ENCODE measurements at regions not wholly inside any gene's neighbourhood (a gene's known extent, or its start where the extent isn't known, plus 50 kb on each side); places are given as distances from the start of the nearest gene placed in this dataset.
"Not testable (repeated sequence)": the region's sequence is repeated elsewhere in the genome, so short reads cannot be mapped to it uniquely, and the experiment has no call there.

DNA sequence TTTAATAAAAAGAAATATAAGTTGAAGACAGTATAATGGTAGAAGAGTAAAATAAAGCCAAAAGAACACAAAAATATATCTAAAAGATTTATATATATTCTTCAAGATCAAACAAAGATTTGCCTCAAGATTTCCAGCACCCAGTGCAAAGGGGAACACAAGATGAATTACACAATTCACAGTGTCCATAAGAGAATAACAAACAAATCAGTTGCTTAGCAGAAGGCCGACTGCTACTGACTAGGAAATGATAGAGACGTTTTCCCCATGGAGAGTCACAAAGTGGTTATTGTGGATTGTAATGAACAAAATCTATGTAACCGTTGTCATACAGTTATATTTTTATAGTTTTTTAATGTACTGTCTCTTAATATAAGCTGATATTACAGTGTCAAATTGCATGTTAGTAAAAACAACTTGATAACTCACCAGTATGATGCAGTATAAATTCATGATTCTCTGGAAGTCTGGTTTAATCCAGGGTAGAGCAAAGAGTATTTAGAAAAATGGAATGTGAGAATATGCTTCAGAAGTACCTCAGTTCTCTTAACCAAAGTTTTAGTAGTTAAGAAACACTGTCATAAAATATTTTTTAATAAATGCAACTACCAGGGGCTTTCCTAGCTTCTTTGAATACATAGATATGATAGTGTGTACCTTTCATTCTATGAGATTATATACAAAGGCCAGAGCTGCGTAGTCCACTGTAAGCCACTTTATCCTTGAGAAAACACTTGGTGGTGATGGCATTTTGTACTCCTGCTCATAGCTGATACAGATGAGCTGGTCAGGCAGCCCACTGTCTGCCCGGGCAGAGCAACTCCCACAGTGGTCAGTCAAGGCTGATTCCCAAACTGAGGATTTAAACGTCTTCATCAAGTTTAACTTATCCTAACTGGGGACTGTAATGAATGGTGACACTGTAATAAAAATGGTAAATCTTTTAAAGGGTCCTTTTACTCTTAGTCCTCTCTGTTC lies 180.5 kb upstream of the DTNA start:
- DNase-seq, result no peak

DNA sequence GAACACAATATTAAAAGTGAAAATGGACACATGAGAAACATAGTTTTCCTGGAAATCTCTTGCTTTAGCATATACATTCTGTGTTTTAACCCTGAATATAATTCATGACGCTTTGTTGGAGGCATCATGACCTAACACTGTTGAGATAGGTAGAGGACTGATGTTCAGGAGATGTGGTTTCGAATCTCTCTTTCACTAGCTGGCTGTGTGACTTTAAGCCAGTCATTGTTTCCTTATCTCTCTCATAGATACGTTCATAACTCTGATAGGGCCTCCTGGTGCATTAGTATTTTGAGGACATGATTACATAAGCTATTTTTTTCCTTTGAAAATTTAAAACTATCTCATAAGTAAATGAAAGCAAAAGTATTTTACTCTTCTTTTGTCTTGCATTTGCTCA lies 179.0 kb upstream of the DTNA start:
- DNase-seq, result no peak

- not testable (repeated sequence) for DNase-seq
These were observed 175.5 kb upstream of the DTNA start for GRCh38 chr18:34534642-34535041.

DNA sequence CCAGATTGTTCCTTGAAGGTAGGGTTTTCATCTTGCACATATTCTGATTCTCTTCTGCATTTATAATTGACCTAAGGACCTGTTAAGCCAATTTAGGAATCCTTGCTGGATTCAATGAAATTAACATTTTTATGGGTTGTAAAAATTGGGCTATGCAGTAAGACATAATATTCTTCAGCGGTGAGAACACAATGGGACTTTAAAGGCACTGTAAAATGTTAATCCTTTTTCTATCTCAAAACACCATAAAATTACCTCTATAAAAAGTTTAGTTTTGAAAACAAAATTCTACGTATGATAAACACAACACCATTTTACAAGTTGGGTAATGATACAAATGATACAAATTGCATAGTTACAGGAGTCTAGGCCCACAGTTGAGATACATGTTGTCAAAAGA lies 169.2 kb upstream of the DTNA start:
- no peak for DNase-seq

DNA sequence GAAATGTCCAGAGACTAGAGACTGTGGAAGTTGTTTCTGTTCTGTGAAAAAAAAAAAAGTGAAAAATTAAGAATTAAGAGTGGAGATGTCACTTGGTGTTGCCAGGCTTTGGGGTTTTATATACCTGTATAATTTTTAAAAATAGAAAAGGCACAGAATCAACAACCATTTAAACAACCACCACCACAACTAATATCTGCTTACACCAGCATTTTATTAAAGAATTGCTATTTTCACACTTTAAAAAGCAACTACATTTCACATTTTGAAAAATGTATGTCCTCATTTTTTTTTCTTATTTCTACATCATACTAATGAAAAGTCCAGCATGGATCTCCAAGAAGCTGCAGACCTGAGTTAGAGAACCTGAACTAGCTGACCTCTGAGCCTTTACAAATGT lies 167.5 kb upstream of the DTNA start:
- DNase-seq, result no peak

DNA sequence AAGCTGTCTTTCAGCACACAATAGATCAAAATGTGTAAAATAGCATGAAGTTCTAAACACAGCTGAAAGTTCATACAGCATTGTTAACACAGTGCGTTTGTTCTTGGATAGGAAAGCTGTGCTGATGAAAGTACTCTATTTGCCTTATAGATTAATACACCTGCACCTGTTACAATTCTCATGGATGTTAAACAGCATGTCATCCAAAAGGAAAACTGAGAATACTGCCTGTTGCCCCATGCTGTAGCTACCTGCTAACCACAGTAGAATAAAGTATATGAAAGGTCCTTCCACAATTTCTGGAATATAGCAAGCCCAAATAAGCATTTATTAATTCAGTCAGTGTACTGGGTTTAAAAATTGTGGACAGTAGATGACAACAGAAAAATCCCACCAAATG lies 166.7 kb upstream of the DTNA start:
- no peak for DNase-seq

DNA sequence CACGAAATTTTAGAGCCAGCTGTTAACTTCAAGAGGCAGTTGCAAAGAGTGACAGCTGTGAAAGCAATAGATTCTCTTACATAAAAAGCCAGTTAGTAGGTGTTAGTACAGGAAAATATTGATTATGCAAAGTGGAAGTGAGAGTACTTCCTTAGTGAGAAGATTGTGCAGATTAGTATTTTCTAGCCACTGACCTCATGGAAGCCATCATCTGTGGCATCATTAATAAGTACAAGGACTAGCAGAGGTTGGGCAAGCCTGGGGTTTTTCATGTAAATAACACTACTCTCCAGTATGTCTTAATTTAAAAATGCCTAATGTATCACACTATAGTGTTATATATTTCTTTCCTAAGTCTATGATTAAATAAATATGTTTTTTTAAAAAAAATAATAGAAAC lies 166.2 kb upstream of the DTNA start:
- DNase-seq, result no peak

- DNase-seq, result no peak
These were observed 165.2 kb upstream of the DTNA start for GRCh38 chr18:34544930-34545329.

DNA sequence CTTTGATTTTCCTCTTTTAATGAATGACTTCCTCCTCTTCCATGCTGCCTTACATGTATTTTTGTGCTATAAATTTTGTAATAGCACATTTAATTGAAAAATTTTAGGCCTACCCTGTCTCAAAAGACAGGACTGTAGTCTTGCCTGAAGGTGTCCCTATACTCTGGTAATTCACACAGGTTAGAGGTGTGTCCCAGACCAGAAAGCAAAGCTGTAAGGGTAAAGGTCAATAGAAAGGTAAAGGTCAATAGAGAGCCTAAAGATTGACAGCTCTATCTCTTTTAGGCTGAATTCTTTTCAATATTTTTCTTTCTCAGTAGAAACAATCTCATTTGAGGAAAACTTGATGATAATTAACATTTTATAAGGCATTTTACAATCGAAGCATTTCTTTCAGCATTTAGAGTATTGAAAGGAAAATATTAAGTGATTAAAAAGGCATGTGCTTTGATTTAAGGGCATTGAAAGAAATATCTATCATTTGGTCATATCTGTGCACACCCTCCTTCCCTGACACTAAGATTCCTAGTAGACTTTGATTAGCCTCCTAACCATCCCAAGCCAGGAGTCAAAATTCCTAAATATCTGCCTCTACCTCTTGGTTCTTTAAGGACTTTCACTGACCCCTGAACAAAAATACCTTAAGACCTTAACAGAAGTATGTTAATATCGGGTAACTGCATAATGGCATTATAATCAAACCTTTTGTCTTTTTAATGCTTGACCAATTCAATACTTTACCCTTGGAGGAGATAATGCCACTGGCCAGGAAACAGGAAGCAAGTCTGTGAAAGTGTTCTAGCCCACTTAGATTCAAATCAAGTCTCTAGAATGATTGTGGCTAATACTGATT lies 161.8 kb upstream of the DTNA start:
- no peak for DNase-seq

DNA sequence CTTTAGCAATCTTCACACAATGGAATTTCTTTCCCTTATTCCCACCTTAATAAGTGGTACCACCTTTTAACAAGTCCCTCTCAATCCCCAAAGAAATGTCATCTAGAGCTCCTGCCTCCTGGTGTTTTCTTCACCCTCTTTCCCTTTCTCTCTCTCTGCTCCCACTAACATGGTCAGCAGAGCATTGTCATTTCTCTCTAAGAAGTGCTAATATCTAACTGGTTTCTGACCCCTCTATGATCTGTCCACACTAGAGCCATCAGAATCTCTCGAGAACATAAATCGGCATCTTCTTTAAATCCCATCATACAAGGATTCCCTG lies 161.2 kb upstream of the DTNA start:
- no peak for DNase-seq

DNA sequence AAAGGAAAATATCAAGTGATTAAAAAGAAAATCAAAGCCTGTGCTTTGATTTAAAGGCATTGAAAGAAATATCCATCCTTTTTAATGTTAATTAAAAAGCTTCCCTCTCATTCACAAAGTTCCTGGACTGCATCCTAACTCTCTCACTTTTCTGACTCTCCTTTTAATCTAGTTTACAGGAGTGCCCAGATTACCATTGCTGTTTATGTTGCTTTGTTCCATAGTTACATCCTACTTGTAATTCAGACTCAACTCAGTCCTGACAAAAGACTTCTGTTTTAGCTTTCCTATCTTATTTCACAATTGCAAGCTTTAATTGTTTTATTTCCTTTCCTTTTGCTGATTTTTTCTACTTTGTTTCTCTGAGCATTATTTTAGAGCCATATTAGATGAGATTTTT lies 160.7 kb upstream of the DTNA start:
- DNase-seq, result no peak

DNA sequence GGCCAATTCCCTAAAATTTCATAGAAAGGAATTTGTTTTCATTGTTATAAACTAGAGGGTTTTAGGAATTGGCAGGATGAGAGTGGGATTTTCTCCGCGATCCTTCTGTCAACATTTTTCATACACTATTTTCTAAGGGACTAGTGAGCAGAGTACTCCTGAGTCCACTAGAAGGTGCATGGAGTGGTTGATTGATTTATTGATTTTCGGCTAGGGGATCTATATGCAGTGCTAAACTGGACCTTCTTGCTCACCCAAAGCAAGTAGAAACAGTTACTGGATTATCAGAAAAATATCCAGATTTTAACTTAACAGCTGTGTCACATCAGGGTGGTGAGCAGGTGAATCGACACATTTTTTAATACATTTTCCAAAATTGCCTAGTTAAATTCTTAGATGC lies 159.9 kb upstream of the DTNA start:
- no peak for DNase-seq

DNA sequence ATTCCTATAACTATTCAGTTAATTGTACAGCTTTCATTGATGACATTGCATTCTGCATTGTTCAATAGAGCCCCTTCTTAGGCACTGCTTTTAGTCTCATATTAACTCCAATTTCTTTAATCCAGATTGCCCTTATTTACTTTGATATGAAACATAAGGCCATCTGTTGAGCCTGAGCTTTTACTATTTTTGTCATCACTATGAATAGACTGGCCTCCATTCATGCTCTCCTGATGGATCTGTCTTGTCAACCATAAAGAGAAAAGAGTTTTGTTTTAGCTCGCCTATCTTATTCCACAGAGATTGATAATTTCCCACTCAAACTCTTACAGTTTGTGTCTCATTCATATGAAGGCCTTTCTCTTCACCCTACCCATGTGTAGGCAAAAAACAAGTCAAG lies 159.2 kb upstream of the DTNA start:
- DNase-seq, result no peak

DNA sequence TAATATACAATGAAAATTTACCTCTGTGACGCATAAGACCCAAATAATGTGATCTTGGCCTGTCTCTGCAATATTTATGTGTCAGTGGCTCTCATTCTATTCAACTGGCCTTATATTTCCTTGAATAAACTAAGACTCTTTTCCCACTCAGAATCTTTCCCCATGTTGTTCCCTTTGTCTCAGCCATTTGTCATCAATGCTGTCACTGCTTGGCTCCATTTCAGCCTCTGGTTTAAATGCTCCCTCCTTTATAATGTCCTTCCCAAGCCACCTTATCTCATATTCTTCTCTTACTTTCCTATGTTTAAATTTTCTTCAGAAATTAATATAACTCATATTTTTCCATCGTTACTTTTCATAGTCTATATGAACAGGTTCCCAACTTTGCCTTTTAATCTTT lies 158.3 kb upstream of the DTNA start:
- no peak for DNase-seq

- DNase-seq, result no peak
These were observed 147.7 kb upstream of the DTNA start for GRCh38 chr18:34562252-34562870.

- no peak for DNase-seq
These were observed 142.2 kb upstream of the DTNA start for GRCh38 chr18:34567857-34568256.

GRCh38 chr18:34576622-34577021 lies 133.5 kb upstream of the DTNA start:
- no peak for DNase-seq

GRCh38 chr18:34583895-34584294 lies 126.2 kb upstream of the DTNA start:
- DNase-seq, result no peak

DNA sequence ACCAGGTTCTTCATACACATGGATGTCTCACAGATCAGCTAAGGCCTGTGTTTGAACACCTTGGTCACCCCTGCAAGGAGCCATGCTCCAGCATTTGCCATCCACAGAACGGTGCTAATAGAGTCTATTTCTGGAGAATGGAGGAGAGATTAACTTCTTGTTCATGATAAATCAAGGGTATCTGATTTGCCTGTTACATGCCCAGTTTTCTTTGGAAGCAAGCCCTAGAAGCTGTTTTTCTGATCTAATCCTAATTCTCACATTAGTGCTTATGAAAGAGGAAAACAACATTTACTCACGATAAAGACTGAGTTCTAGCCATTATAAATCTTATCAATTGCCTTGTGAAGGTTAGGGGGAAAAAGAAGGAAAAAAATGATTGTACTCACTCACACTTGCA lies 119.6 kb upstream of the DTNA start:
- no peak for DNase-seq

DNA sequence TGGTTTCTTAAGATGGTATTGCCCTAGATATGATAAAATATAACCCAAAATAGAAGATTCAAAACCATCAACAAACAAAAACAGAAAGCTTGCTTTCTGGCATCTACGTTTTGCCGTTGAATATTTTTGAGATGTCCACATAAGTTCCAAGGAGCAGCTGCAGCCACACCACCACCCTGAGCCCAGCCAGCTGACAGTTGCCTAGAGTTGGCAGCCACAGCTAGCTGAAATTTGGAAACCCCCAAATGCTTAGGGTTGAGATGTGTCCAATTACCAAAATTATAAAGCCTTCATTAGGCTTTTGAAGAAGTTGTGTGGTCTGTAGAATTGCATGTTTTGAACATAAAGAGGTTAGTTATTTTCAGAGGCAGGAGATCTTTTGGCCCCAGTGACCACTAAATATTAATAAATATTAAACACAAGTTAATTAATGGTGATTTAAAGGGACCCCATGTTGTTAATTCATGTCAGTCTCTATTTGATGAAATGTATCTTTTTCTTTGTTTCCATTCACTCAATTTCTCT lies 118.1 kb upstream of the DTNA start:
- DNase-seq, result no peak

- no peak for DNase-seq
These were observed 117.6 kb upstream of the DTNA start for GRCh38 chr18:34592481-34592880.

- no peak for DNase-seq
These were observed 117.1 kb upstream of the DTNA start for GRCh38 chr18:34592961-34593382.

DNA sequence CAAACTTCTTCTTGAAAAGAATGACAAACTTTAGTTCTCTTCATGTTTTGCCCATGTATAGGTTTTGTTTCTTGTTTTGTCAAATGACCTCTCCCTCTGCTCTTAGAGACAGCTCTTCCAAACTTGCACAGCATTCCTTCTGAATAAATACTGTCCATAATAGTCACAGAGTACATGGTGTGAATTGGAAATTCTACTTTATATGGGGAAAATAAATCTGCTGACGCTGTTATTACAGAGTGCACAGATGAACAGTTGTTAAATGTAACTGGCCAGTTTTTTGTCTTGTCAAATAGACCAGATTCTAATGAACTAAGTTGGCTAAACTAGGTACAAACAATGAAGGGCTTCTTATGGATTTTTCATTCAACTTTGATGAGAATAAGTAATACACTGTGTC lies 115.8 kb upstream of the DTNA start:
- DNase-seq, result no peak
